ENCODE measurements at regions not wholly inside any gene's neighbourhood (a gene's known extent, or its start where the extent isn't known, plus 50 kb on each side); places are given as distances from the start of the nearest gene placed in this dataset.

GRCh38 chr1:114342376-114342775 is 168.6 kb downstream of the TRIM33 start:
- no peak for DNase-seq

GRCh38 chr1:114341856-114342255 is 169.1 kb downstream of the TRIM33 start:
- DNase-seq: no peak

- DNase-seq: no peak
Observed at GRCh38 chr1:114341299-114341698, 169.7 kb downstream of the TRIM33 start.

- no peak for DNase-seq
Observed at GRCh38 chr1:114340892-114341291, 170.1 kb downstream of the TRIM33 start.

GRCh38 chr1:114339379-114339778 is 171.6 kb downstream of the TRIM33 start:
- no peak for DNase-seq

- DNase-seq: no peak
Observed at GRCh38 chr1:114338191-114338890, 172.7 kb downstream of the TRIM33 start.

GRCh38 chr1:114337417-114337816 is 173.6 kb downstream of the TRIM33 start:
- no peak for DNase-seq

- no peak for DNase-seq
Observed at GRCh38 chr1:114336360-114336759, 174.6 kb downstream of the TRIM33 start.

- no peak for DNase-seq
Observed at GRCh38 chr1:114335273-114335672, 175.7 kb downstream of the TRIM33 start.

- DNase-seq: no peak
Observed at GRCh38 chr1:114334297-114334696, 176.7 kb downstream of the TRIM33 start.

- no peak for DNase-seq
Observed at GRCh38 chr1:114333690-114334089, 177.3 kb downstream of the TRIM33 start.

- DNase-seq: no peak
Observed at GRCh38 chr1:114331936-114332335, 178.3 kb upstream of the SYT6 start.

GRCh38 chr1:114330451-114330983 is 176.8 kb upstream of the SYT6 start:
- no peak for DNase-seq

- no peak for DNase-seq
Observed at GRCh38 chr1:114328361-114328904, 174.8 kb upstream of the SYT6 start.

- no peak for DNase-seq
Observed at GRCh38 chr1:114324662-114324965, 170.9 kb upstream of the SYT6 start.

GRCh38 chr1:114323959-114324661 is 170.4 kb upstream of the SYT6 start:
- DNase-seq: no peak

GRCh38 chr1:114322734-114323133 is 169.1 kb upstream of the SYT6 start:
- DNase-seq: no peak

GRCh38 chr1:114322207-114322606 is 168.5 kb upstream of the SYT6 start:
- DNase-seq: no peak

- DNase-seq: peak; percentile 90
Observed at GRCh38 chr1:114320586-114320985, 166.9 kb upstream of the SYT6 start.

- DNase-seq: peak; percentile 49
Observed at GRCh38 chr1:114319418-114319817, 165.7 kb upstream of the SYT6 start.

- no peak for DNase-seq
Observed at GRCh38 chr1:114318961-114319360, 165.3 kb upstream of the SYT6 start.

- no peak for DNase-seq
Observed at GRCh38 chr1:114316204-114316603, 162.5 kb upstream of the SYT6 start.

GRCh38 chr1:114315631-114316030 is 162.0 kb upstream of the SYT6 start:
- no peak for DNase-seq

- no peak for DNase-seq
Observed at GRCh38 chr1:114314576-114314975, 160.9 kb upstream of the SYT6 start.

Data from EL (cell line).